ENCODE measurements at regions not wholly inside any gene's neighbourhood (a gene's known extent, or its start where the extent isn't known, plus 50 kb on each side); places are given as distances from the start of the nearest gene placed in this dataset.

- Histone ChIP-seq H3K27me3 (no peaks in the 10 kb centered on the region), H3K4me3 (no peak overlapping the region), H3K9me3 (no peaks in the 10 kb centered on the region), H3K36me3 (no peaks in the 10 kb centered on the region), H3K27ac (no peak overlapping the region), H3K4me1 (no peaks in the 10 kb centered on the region)
- 76 to 94% methylated on average over 4 to 5 of the region's 5 CpGs for WGBS, 2 donors
- ATAC-seq (ENCODE audit: low FRiP score in 2 of 2) (peak in 1 of 2 donors; percentile 14), DNase-seq (no peak)
- TF ChIP-seq CTCF (IDR thresholded peaks at IDR 0.05) = no peak
- TF ChIP-seq POLR2AphosphoS5 (IDR thresholded peaks at IDR 0.05) = no peak
- TF ChIP-seq EP300 (IDR thresholded peaks at IDR 0.05) = no peak
- no peak for TF ChIP-seq POLR2A (IDR thresholded peaks at IDR 0.05)
Observed at GRCh38 chr5:171659896-171660295, 125.7 kb upstream of the SMIM23 start.

- no peaks in the 10 kb centered on the region for H3K36me3 ChIP-seq
- TF ChIP-seq POLR2A (IDR thresholded peaks at IDR 0.05) = no peak
- no peak for TF ChIP-seq EP300 (IDR thresholded peaks at IDR 0.05)
- no peak for TF ChIP-seq POLR2AphosphoS5 (IDR thresholded peaks at IDR 0.05)
- TF ChIP-seq CTCF (IDR thresholded peaks at IDR 0.05) = no peak
- no peaks in the 10 kb centered on the region for H3K4me1 ChIP-seq
- ATAC-seq (ENCODE audit: low FRiP score in 2 of 2) (peak in 1 of 2 donors; percentile 36), DNase-seq (no peak)
- WGBS, 2 donors = 55 to 84% methylated on average over 7 to 9 of the region's 9 CpGs
- H3K27ac ChIP-seq = no peak overlapping the region
- no peaks in the 10 kb centered on the region for H3K9me3 ChIP-seq
- no peaks in the 10 kb centered on the region for H3K27me3 ChIP-seq
- no peak overlapping the region for H3K4me3 ChIP-seq
Observed at GRCh38 chr5:171660434-171660833, 125.2 kb upstream of the SMIM23 start.

GRCh38 chr5:171661143-171661542 lies 124.5 kb upstream of the SMIM23 start:
- TF ChIP-seq POLR2AphosphoS5 (IDR thresholded peaks at IDR 0.05) = no peak
- TF ChIP-seq EP300 (IDR thresholded peaks at IDR 0.05) = no peak
- TF ChIP-seq CTCF (IDR thresholded peaks at IDR 0.05) = no peak
- no peak for TF ChIP-seq POLR2A (IDR thresholded peaks at IDR 0.05)
- WGBS, 2 donors = 42 to 51% methylated on average over 2 of the region's 2 CpGs

GRCh38 chr5:171663311-171664085 lies 122.1 kb upstream of the SMIM23 start:
- no peak overlapping the region for H3K4me3 ChIP-seq
- ATAC-seq (ENCODE audit: low FRiP score in 2 of 2) = no peak
- H3K36me3 ChIP-seq = no peaks in the 10 kb centered on the region
- TF ChIP-seq EP300 (IDR thresholded peaks at IDR 0.05) (no peak), POLR2A (IDR thresholded peaks at IDR 0.05) (no peak), POLR2AphosphoS5 (IDR thresholded peaks at IDR 0.05) (no peak), CTCF (IDR thresholded peaks at IDR 0.05) (no peak)
- DNase-seq = no peak
- H3K27ac ChIP-seq = no peak overlapping the region
- no peaks in the 10 kb centered on the region for H3K27me3 ChIP-seq
- peaks cover 0 to 6% (median 2%) of the 10 kb centered on the region in 4 donors for H3K4me1 ChIP-seq
- H3K9me3 ChIP-seq = no peaks in the 10 kb centered on the region
- WGBS, 2 donors = 84 to 85% methylated on average over 9 of the region's 9 CpGs

More at GRCh38 chr5:171661143-171661542, 124.5 kb upstream of the SMIM23 start:
- ATAC-seq (ENCODE audit: low FRiP score in 2 of 2) (no peak), DNase-seq (no peak)
- Histone ChIP-seq H3K9me3 (no peaks in the 10 kb centered on the region), H3K4me1 (no peaks in the 10 kb centered on the region), H3K36me3 (no peaks in the 10 kb centered on the region), H3K27me3 (no peaks in the 10 kb centered on the region), H3K27ac (no peak overlapping the region), H3K4me3 (no peak overlapping the region)

- TF ChIP-seq POLR2AphosphoS5 (IDR thresholded peaks at IDR 0.05) = no peak
- TF ChIP-seq CTCF (IDR thresholded peaks at IDR 0.05) = no peak
- H3K27ac ChIP-seq = no peak overlapping the region
- WGBS, 2 donors = 64 to 79% methylated on average over 4 of the region's 4 CpGs
- no peaks in the 10 kb centered on the region for H3K36me3 ChIP-seq
- no peak for DNase-seq
- no peak for ATAC-seq (ENCODE audit: low FRiP score in 2 of 2)
- H3K4me1 ChIP-seq = peaks cover 0 to 6% (median 2%) of the 10 kb centered on the region in 4 donors
- no peaks in the 10 kb centered on the region for H3K27me3 ChIP-seq
- H3K9me3 ChIP-seq = no peaks in the 10 kb centered on the region
- H3K4me3 ChIP-seq = no peak overlapping the region
Observed at GRCh38 chr5:171664489-171664888, 121.1 kb upstream of the SMIM23 start.
